T-helper 2 cell treated with Interferon-gamma antibody and Interleukin-4, amounts not matched to agents 5 μg/mL and 100 μg/mL, for 36 hours (primary cell): ENCODE measurements at regions not wholly inside any gene's neighbourhood (a gene's known extent, or its start where the extent isn't known, plus 50 kb on each side); places are given as distances from the start of the nearest gene placed in this dataset.

Source experiments
- DNase-seq: peaks from one replicate; pipeline ENCODE4 v3.0.0; 2021; ENCODE audit warnings: low spot score
- H3K27ac Mint-ChIP-seq: one replicate; pipeline ENCODE4 v1.8.0; 2021; ENCODE audit warnings: mild to moderate bottlenecking, mixed read lengths
- H3K27me3 Mint-ChIP-seq: one replicate; pipeline ENCODE4 v1.8.0; 2021; ENCODE audit warnings: low read depth, mixed read lengths
- H3K36me3 Mint-ChIP-seq: one replicate; pipeline ENCODE4 v1.8.0; 2021; ENCODE audit warnings: low read depth, mixed read lengths
- H3K4me1 Mint-ChIP-seq: one replicate; pipeline ENCODE4 v1.8.0; 2021; ENCODE audit warnings: low read depth, mixed read lengths
- H3K4me3 Mint-ChIP-seq: one replicate; pipeline ENCODE4 v1.8.0; 2022; ENCODE audit warnings: mild to moderate bottlenecking, moderate library complexity, mixed read lengths
- H3K9me3 Mint-ChIP-seq: one replicate; pipeline ENCODE4 v1.8.0; 2021; ENCODE audit warnings: mixed read lengths

DNA sequence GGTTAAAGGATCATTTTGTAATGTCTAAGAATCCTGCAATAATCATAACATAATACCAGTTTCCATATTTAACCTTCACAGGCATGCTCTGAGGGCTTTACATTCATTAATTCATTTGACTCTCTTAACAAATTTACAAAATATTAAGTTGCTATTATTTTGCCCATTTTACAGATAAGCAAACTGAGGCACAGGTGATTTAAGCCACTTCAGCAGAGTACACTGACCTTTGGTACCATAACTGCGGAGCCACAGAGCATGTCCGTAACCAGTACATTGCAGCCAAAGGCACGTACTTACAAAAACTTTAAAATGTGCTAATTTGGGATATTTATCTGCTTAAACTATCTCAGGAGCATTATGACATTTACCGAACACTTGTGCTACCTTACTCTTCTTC, 169.4 kb upstream of the MYO16 start:
- no peaks in the 10 kb centered on the region for H3K4me1 Mint-ChIP-seq
- H3K27me3 Mint-ChIP-seq = no peaks in the 10 kb centered on the region
- no peak overlapping the region for H3K4me3 Mint-ChIP-seq
- no peak for DNase-seq
- no peak overlapping the region for H3K27ac Mint-ChIP-seq
- no peaks in the 10 kb centered on the region for H3K36me3 Mint-ChIP-seq
- H3K9me3 Mint-ChIP-seq = no peaks in the 10 kb centered on the region

DNA sequence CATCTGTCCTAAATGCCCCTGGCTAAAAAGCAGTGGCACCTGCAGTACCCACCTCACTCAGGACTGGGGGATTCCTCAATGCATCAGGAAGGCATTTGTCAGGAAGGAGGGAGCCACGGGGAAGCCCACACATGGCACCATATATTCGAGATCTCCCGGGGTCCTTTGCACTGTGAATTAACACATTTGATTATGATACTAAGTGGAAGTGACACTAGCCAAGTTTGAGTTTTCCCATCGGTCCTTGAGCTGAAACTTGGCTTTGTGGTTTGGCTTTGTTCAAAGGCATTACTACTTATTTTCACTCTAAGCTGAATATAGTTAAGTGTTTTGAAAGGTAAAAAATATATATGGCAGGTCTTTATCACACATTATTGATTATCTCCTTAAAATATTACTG, 168.7 kb upstream of the MYO16 start:
- no peaks in the 10 kb centered on the region for H3K4me1 Mint-ChIP-seq
- H3K9me3 Mint-ChIP-seq = no peaks in the 10 kb centered on the region
- no peak overlapping the region for H3K27ac Mint-ChIP-seq
- no peak overlapping the region for H3K4me3 Mint-ChIP-seq
- H3K36me3 Mint-ChIP-seq = no peaks in the 10 kb centered on the region
- H3K27me3 Mint-ChIP-seq = no peaks in the 10 kb centered on the region
- DNase-seq = no peak

DNA sequence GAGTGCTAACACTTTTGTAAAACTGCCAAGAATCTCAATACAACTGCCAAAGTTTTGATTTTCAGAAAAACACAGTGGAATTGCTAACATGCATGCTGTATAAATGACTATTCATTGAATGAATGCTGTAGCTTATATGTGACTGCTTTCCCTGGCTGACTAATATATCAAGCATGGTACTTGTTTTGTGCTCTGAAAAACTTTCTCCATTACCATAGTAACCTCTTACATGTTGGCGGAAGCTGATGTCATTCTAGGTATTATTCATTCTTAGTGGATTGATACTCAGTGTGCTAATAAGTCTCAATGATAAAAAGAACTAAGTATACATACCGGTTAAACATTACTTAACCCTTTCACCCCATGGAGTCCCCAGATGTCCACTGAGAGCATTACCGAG, 166.1 kb upstream of the MYO16 start:
- no peaks in the 10 kb centered on the region for H3K9me3 Mint-ChIP-seq
- H3K27ac Mint-ChIP-seq = no peak overlapping the region
- DNase-seq = no peak
- no peak overlapping the region for H3K4me3 Mint-ChIP-seq
- H3K4me1 Mint-ChIP-seq = no peaks in the 10 kb centered on the region
- H3K27me3 Mint-ChIP-seq = no peaks in the 10 kb centered on the region
- no peaks in the 10 kb centered on the region for H3K36me3 Mint-ChIP-seq

DNA sequence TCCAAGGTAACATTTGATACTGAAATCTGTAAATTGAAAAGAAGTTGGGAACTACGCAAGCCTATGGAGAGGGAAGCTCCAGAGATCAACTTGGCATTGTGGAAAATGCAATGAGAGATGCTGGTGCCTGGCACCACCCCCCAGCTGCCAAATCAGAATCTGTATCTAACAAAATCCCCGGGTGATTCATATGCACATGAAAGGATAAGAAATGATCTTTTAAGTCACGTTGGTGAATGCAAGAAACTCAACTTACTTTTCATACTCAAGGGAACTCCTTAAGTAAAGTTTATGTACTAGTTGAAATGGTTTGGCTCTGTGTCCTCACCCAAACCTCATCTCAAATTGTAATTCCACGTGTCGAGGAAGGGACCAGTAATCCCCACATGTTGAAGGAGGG, 158.5 kb upstream of the MYO16 start:
- H3K27ac Mint-ChIP-seq = no peak overlapping the region
- DNase-seq = no peak
- H3K27me3 Mint-ChIP-seq = no peaks in the 10 kb centered on the region
- no peaks in the 10 kb centered on the region for H3K36me3 Mint-ChIP-seq
- H3K4me1 Mint-ChIP-seq = no peaks in the 10 kb centered on the region
- no peak overlapping the region for H3K4me3 Mint-ChIP-seq
- no peaks in the 10 kb centered on the region for H3K9me3 Mint-ChIP-seq

DNA sequence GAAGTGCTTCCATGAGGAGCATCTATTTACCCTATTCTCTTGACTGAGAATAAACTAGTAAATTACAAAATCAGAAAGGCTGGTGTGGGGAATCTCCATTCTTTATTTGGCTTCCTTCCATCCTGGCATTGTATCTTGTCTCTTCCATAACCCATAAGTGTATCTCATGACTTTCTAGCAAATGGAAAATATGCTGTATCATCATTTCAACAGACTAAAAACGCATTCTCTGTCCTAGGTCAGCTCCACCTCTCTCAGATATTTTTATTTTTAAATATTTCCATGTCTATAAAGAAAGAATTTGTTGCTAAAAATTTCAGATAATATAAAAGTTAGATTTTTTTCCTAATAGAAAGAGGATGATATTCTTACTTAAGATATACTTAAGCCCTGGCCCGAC, 154.2 kb upstream of the MYO16 start:
- H3K36me3 Mint-ChIP-seq = no peaks in the 10 kb centered on the region
- H3K27ac Mint-ChIP-seq = no peak overlapping the region
- H3K27me3 Mint-ChIP-seq = no peaks in the 10 kb centered on the region
- DNase-seq = no peak
- H3K9me3 Mint-ChIP-seq = no peaks in the 10 kb centered on the region
- H3K4me3 Mint-ChIP-seq = no peak overlapping the region
- no peaks in the 10 kb centered on the region for H3K4me1 Mint-ChIP-seq

DNA sequence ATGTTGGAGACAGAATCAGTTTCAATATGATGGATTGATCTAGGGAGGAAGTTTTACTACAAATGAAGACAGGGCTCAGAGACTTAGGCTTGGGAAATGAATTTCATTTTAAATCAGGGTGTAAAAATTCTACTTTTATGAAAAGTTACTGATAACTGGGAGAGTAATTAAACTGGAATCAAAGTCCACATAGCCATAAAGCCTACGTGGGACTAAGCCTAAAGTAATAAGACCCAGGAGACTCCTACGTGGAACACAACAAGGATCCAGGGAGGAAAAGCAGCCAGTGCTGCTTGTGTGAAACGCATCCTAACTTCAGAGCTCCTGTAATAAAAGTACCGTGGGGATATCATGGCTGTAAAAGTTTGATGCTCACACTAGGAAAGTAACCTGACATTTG, 152.0 kb upstream of the MYO16 start:
- Mint-ChIP-seq H3K27me3 (no peaks in the 10 kb centered on the region), H3K9me3 (no peaks in the 10 kb centered on the region), H3K4me3 (no peak overlapping the region), H3K27ac (no peak overlapping the region), H3K4me1 (no peaks in the 10 kb centered on the region), H3K36me3 (no peaks in the 10 kb centered on the region)
- no peak for DNase-seq

DNA sequence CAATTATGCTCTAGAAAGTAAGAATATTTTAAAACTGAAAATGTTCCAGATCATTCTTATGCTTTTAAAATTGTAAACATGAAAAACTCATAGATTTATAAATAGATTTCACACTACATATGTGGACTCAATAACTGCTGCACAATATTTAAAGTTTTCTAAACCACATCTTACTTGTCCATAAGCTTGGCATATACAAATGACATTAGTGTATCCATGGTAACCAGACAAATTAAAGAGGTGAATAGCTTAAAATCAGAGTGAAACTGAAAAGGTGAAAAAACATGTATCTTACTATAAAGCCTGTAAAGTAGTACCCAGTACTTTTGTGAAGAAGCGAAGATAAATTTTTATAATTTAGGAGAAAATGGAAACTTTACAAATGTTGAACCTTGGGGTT, 151.2 kb upstream of the MYO16 start:
- H3K36me3 Mint-ChIP-seq = no peaks in the 10 kb centered on the region
- H3K4me1 Mint-ChIP-seq = no peaks in the 10 kb centered on the region
- no peaks in the 10 kb centered on the region for H3K9me3 Mint-ChIP-seq
- DNase-seq = no peak
- H3K27me3 Mint-ChIP-seq = no peaks in the 10 kb centered on the region
- no peak overlapping the region for H3K4me3 Mint-ChIP-seq
- no peak overlapping the region for H3K27ac Mint-ChIP-seq

DNA sequence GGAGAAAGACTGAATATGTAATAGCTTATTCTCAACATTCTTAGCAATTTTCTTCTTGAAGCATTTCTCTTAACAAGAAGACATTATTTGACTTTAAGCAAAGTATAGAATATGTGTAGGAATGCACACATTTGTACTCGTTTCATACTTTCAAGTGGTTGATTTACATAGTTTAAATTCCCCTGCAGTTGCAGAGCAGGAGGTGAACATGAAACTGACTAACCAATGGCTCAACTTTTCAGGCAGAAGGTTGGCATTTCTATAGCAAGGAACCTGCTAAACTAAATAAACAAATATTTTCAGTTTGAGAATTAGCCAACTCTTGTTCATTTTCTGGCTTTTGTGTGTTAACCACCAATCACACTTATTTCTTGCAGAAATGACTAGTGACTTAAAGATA, 145.4 kb upstream of the MYO16 start:
- no peak overlapping the region for H3K27ac Mint-ChIP-seq
- H3K27me3 Mint-ChIP-seq = no peaks in the 10 kb centered on the region
- H3K4me3 Mint-ChIP-seq = no peak overlapping the region
- no peak for DNase-seq
- H3K9me3 Mint-ChIP-seq = peaks cover 3% of the 10 kb centered on the region
- no peaks in the 10 kb centered on the region for H3K4me1 Mint-ChIP-seq
- no peaks in the 10 kb centered on the region for H3K36me3 Mint-ChIP-seq

DNA sequence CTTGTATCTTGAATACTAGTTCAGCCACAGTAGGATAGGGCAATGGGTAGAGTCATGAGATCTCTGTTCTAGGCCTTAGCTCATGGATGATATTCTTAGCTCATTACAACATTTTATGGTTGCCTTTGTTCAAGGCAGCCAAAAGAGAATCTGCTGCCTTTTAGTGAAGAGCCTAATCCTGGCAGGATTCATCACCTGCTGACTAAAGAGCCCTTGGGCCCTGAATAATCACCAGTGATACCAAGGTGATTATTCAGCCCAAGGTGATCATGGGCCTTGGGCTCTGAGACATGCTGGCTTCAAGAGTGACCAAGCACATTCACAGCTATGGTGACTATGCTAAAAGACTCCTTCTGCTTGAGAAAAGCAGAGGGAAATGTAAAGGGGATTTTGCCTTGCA, 143.3 kb upstream of the MYO16 start:
- no peak overlapping the region for H3K27ac Mint-ChIP-seq
- H3K27me3 Mint-ChIP-seq = no peaks in the 10 kb centered on the region
- no peaks in the 10 kb centered on the region for H3K36me3 Mint-ChIP-seq
- no peak overlapping the region for H3K4me3 Mint-ChIP-seq
- no peaks in the 10 kb centered on the region for H3K4me1 Mint-ChIP-seq
- DNase-seq = no peak
- peaks cover 3% of the 10 kb centered on the region for H3K9me3 Mint-ChIP-seq

DNA sequence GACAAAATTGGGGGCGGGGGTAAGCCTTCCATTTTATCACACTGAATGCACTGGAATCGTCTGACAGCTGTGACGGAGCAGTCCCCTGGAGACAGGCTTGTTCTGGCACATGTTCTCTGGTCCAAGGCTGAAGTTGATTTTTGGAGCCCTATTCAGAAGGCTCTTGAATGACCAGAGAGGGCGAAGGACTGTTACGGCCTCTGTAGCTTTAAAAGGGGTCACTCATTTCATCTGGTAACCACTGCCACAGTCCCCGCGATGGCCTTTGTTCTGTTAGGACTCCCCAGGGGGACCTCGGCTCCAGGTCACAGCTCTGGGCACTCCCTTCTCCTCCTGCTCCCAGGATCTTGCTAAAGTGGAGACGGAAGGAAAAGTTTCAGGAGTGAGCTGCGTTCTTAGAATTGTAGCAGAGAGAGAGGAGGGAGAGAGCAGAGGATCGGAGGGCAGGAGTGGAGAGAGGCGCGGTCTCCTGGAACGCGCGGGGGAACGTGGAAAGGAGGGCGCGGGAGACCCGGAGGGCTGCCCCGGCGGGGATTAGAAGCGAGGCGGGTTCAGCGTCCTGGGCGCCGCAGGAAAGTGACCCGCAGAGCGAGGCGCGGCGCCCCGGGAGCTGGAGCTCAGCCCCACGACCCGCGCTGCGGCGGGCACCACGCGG, 134.3 kb upstream of the MYO16 start:
- no peaks in the 10 kb centered on the region for H3K9me3 Mint-ChIP-seq
- no peak for DNase-seq
- H3K27me3 Mint-ChIP-seq = peaks cover 38% of the 10 kb centered on the region
- no peak overlapping the region for H3K27ac Mint-ChIP-seq
- H3K36me3 Mint-ChIP-seq = no peaks in the 10 kb centered on the region
- H3K4me3 Mint-ChIP-seq = peak overlapping the region; percentile 8
- no peaks in the 10 kb centered on the region for H3K4me1 Mint-ChIP-seq

DNA sequence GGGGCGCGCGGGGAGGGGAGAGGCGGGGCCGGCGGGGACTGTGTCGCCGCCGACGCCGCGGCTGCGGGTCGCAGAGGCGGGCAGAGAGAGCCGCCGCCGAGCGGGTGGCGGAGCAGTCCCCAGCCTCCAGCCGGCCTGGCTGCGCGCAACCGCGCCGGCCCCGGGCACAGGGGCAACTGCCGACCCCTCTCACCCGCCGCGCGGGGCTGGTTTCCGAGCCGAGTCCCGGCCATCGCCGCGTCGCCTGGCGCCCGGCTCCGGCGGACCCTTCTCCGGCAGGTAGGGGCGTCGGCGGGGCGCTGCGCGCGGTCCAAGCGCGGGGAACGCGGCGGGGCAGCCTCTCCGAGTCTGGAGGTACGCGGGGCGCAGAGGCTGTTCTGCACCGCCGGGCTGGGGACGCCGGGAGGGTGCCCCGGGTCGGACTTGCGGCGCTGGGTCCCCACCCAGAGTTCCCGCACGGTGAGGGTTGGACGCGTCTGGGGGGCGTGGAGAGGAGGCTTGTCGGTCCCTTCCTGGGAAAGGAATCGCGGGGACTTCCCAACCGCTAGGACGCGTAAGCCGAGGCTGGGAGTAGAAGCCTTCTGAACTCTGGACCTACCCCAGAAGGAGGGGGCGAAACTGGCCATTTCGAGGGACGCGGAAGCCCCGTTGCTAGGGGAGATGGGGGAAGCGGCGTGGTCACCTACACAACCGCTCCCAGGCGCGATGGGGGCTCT, 133.6 kb upstream of the MYO16 start:
- Mint-ChIP-seq H3K27me3 (peaks cover 38% of the 10 kb centered on the region), H3K36me3 (no peaks in the 10 kb centered on the region), H3K4me3 (no peak overlapping the region), H3K27ac (no peak overlapping the region), H3K4me1 (no peaks in the 10 kb centered on the region), H3K9me3 (no peaks in the 10 kb centered on the region)
- DNase-seq = no peak

DNA sequence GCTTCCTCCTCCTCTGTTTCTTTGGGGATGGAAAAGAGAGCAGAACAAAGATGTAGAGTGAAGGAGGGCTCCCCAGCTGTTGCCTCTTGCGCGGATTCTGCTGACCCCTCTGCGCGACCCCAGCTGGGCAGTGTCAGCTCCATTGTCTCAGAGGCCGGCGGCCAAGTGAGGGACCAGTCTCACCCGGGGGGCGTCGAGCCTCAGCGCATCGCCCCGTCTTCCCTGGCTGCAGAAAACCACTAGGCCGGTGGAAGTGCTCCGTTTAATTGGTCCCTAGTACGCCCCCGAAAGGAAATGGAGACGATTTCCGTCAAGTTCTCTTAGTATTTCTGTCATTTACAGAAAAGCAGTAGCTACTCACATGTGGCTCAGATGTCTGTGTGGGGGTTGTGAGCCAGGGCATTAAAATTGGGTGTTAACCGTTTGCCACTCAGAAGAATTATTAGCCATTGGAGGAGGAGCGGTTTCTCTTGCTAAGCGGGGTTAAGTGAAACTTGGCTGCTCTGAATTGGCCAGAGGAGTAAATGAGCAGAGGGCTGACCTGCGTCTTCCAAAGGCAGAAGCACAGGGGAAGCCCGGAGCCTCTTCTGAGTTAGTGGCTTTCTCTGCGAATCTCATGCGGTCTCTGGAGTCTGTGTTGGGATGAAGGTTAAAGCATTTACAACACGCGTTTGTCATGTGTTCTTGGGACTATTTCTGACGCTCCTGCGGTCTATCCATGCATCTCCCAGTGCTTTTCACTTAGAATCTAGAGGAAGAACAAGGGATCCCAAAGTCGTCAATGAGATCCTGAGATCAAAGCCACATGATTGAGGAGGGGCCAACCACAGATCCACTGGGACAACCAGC, 132.8 kb upstream of the MYO16 start:
- Mint-ChIP-seq H3K9me3 (no peaks in the 10 kb centered on the region), H3K4me1 (no peaks in the 10 kb centered on the region), H3K27me3 (peaks cover 38% of the 10 kb centered on the region), H3K4me3 (no peak overlapping the region), H3K27ac (no peak overlapping the region), H3K36me3 (no peaks in the 10 kb centered on the region)
- DNase-seq = no peak

DNA sequence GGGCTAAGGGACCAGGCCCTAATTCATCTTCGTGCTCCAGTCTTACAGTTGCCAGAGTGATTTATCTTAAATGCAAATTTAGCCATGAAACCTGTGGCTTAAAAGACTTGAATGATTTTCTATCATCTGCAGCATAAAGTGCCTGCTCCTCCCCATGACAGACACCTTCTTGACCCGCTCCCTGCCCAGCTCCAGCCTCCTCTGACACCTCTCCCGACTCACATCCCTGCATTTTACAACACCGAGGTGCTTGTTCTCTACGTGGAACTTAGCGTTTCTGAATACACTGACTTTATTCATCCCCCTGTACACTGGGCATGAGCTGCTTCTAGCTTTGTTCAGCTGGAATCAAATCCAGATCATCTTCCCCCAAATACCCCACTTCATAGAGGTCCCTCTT, 128.7 kb upstream of the MYO16 start:
- Mint-ChIP-seq H3K4me3 (no peak overlapping the region), H3K9me3 (no peaks in the 10 kb centered on the region), H3K4me1 (no peaks in the 10 kb centered on the region)

DNA sequence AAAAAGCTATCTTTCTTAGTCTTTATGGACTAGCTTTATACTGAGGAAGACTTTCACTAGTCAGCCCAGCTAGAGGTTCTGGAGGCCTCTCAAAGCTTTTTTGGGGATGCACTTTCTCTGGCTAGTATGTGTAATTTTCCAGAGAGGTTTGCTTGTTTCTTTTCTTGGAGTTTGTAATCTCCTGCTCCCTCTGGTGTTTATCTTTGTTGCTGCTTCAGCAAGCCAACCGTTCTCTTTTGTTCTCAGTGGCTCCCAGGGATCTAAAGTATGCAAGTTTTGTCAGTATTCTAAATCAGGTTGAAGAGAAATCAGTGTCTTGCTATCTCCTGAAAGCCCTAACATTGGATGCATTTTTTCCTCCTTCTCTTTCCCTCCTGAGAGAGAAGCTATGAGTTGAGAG, 121.1 kb upstream of the MYO16 start:
- Mint-ChIP-seq H3K36me3 (no peaks in the 10 kb centered on the region), H3K9me3 (no peaks in the 10 kb centered on the region), H3K27ac (no peak overlapping the region), H3K27me3 (no peaks in the 10 kb centered on the region), H3K4me3 (no peak overlapping the region), H3K4me1 (no peaks in the 10 kb centered on the region)
- no peak for DNase-seq

More for the DNA sequence above, 128.7 kb upstream of the MYO16 start:
- Mint-ChIP-seq H3K27ac (no peak overlapping the region), H3K36me3 (no peaks in the 10 kb centered on the region), H3K27me3 (peaks cover 28% of the 10 kb centered on the region)
- no peak for DNase-seq
